Muscle of leg (tissue), 3 donors: ENCODE measurements at regions not wholly inside any gene's neighbourhood (a gene's known extent, or its start where the extent isn't known, plus 50 kb on each side); places are given as distances from the start of the nearest gene placed in this dataset.

Source experiments
- DNase-seq: peaks from one replicate; pipeline ENCODE4 v3.0.0; 2013
- H3K27ac ChIP-seq: one replicate; pipeline ENCODE4 v1.5.1; 2013; ENCODE audit warnings: mild to moderate bottlenecking, low read length, control low read depth
- H3K27me3 ChIP-seq: one replicate; pipeline ENCODE4 v1.6.1; 2013; ENCODE audit warnings: low read length; ENCODE audit not compliant: control insufficient read depth, insufficient read depth
- H3K36me3 ChIP-seq: one replicate; pipeline ENCODE4 v1.6.1; 2013; ENCODE audit warnings: low read length; ENCODE audit not compliant: control insufficient read depth, insufficient read depth
- H3K4me1 ChIP-seq: one replicate; pipeline ENCODE4 v1.6.1; 2013; ENCODE audit warnings: low read length; ENCODE audit not compliant: control insufficient read depth, insufficient read depth
- H3K4me3 ChIP-seq: one replicate; pipeline ENCODE4 v1.5.1; 2013; ENCODE audit warnings: low read length, control low read depth
- H3K9me3 ChIP-seq: replicated peaks from 2 replicates; pipeline ENCODE4 v1.6.1; 2013; ENCODE audit warnings: low read depth, low read length; ENCODE audit not compliant: control insufficient read depth
- WGBS: methylation state at CpG from one replicate; pipeline ENCODE4 v1.1.5; 2013; ENCODE audit warnings: missing lambda C conversion rate; ENCODE audit not compliant: insufficient coverage; 5-methylcytosine and 5-hydroxymethylcytosine counted together

- 76% methylated on average over 9 of the region's 10 CpGs for WGBS
- DNase-seq, result no peak
- Histone ChIP-seq H3K9me3 (peaks cover 6% of the 10 kb centered on the region), H3K4me1 (peaks cover 35% of the 10 kb centered on the region), H3K27ac (no peak overlapping the region), H3K4me3 (no peak overlapping the region), H3K27me3 (peaks cover 2% of the 10 kb centered on the region), H3K36me3 (no peaks in the 10 kb centered on the region)
These were observed 304.9 kb downstream of the BRD1 start for GRCh38 chr22:49522582-49523373.

- Histone ChIP-seq H3K27ac (peak overlapping the region; percentile 42), H3K27me3 (peaks cover 2% of the 10 kb centered on the region)
- WGBS, result 56% methylated on average over 4 of the region's 6 CpGs
These were observed 305.9 kb downstream of the BRD1 start for GRCh38 chr22:49521787-49522224.

GRCh38 chr22:49519117-49519737 is 308.4 kb downstream of the BRD1 start:
- peaks cover 22% of the 10 kb centered on the region for H3K4me1 ChIP-seq
- H3K4me3 ChIP-seq, result no peak overlapping the region
- WGBS, result 21% methylated on average over 9 of the region's 18 CpGs
- H3K27ac ChIP-seq, result no peak overlapping the region
- DNase-seq, result peak; percentile 36
- no peaks in the 10 kb centered on the region for H3K36me3 ChIP-seq
- H3K27me3 ChIP-seq, result peaks cover 2% of the 10 kb centered on the region
- H3K9me3 ChIP-seq, result peaks cover 6% of the 10 kb centered on the region

More at GRCh38 chr22:49521787-49522224, 305.9 kb downstream of the BRD1 start:
- no peaks in the 10 kb centered on the region for H3K36me3 ChIP-seq
- no peak overlapping the region for H3K4me3 ChIP-seq
- DNase-seq, result peak; percentile 83
- peaks cover 6% of the 10 kb centered on the region for H3K9me3 ChIP-seq
- peaks cover 35% of the 10 kb centered on the region for H3K4me1 ChIP-seq

- H3K9me3 ChIP-seq, result peaks cover 6% of the 10 kb centered on the region
- H3K4me1 ChIP-seq, result peaks cover 16% of the 10 kb centered on the region
- no peak overlapping the region for H3K27ac ChIP-seq
- H3K4me3 ChIP-seq, result no peak overlapping the region
- 57% methylated on average over 20 of the region's 22 CpGs for WGBS
- DNase-seq, result no peak
- H3K27me3 ChIP-seq, result peaks cover 8% of the 10 kb centered on the region
- H3K36me3 ChIP-seq, result no peaks in the 10 kb centered on the region
These were observed 309.2 kb downstream of the BRD1 start for GRCh38 chr22:49518436-49518970.

- Histone ChIP-seq H3K9me3 (peaks cover 6% of the 10 kb centered on the region), H3K36me3 (no peaks in the 10 kb centered on the region), H3K4me1 (peaks cover 8% of the 10 kb centered on the region), H3K4me3 (no peak overlapping the region), H3K27me3 (peaks cover 8% of the 10 kb centered on the region), H3K27ac (no peak overlapping the region)
- DNase-seq, result no peak
- WGBS, result 76% methylated on average over 18 of the region's 23 CpGs
These were observed 309.9 kb downstream of the BRD1 start for GRCh38 chr22:49517667-49518185.

GRCh38 chr22:49517211-49517610 is 310.5 kb downstream of the BRD1 start:
- 89% methylated on average over 12 of the region's 16 CpGs for WGBS
- Histone ChIP-seq H3K9me3 (peaks cover 6% of the 10 kb centered on the region), H3K4me1 (peaks cover 6% of the 10 kb centered on the region), H3K4me3 (no peak overlapping the region), H3K36me3 (no peaks in the 10 kb centered on the region), H3K27me3 (peaks cover 8% of the 10 kb centered on the region), H3K27ac (no peak overlapping the region)
- no peak for DNase-seq

- peaks cover 8% of the 10 kb centered on the region for H3K27me3 ChIP-seq
- no peak for DNase-seq
- H3K27ac ChIP-seq, result no peak overlapping the region
- H3K9me3 ChIP-seq, result peaks cover 6% of the 10 kb centered on the region
- no peaks in the 10 kb centered on the region for H3K4me1 ChIP-seq
- H3K36me3 ChIP-seq, result no peaks in the 10 kb centered on the region
- H3K4me3 ChIP-seq, result no peak overlapping the region
- WGBS, result 77% methylated on average over 9 of the region's 11 CpGs
These were observed 312.2 kb downstream of the BRD1 start for GRCh38 chr22:49515475-49515874.

GRCh38 chr22:49514641-49515040 is 313.0 kb downstream of the BRD1 start:
- Histone ChIP-seq H3K4me1 (no peaks in the 10 kb centered on the region), H3K9me3 (peaks cover 3% of the 10 kb centered on the region), H3K4me3 (no peak overlapping the region), H3K27ac (no peak overlapping the region), H3K27me3 (peaks cover 8% of the 10 kb centered on the region), H3K36me3 (no peaks in the 10 kb centered on the region)
- no peak for DNase-seq
- WGBS, result 74% methylated on average over 6 of the region's 10 CpGs

GRCh38 chr22:49514211-49514610 is 313.5 kb downstream of the BRD1 start:
- H3K27ac ChIP-seq, result no peak overlapping the region
- 88% methylated on average over 9 of the region's 11 CpGs for WGBS
- H3K4me1 ChIP-seq, result no peaks in the 10 kb centered on the region
- no peaks in the 10 kb centered on the region for H3K36me3 ChIP-seq
- H3K4me3 ChIP-seq, result no peak overlapping the region
- DNase-seq, result no peak
- peaks cover 3% of the 10 kb centered on the region for H3K9me3 ChIP-seq
- H3K27me3 ChIP-seq, result peaks cover 8% of the 10 kb centered on the region

GRCh38 chr22:49513358-49513851 is 314.3 kb downstream of the BRD1 start:
- 80% methylated on average over 2 of the region's 5 CpGs for WGBS

More at GRCh38 chr22:49513358-49513851, 314.3 kb downstream of the BRD1 start:
- Histone ChIP-seq H3K27me3 (peaks cover 6% of the 10 kb centered on the region), H3K4me3 (no peak overlapping the region), H3K36me3 (no peaks in the 10 kb centered on the region), H3K4me1 (no peaks in the 10 kb centered on the region), H3K27ac (no peak overlapping the region), H3K9me3 (peaks cover 3% of the 10 kb centered on the region)
- DNase-seq, result no peak
